Tongue (tissue), 1 donor: ENCODE measurements at regions not wholly inside any gene's neighbourhood (a gene's known extent, or its start where the extent isn't known, plus 50 kb on each side); places are given as distances from the start of the nearest gene placed in this dataset.

Source experiments
- DNase-seq: peaks from one replicate; pipeline ENCODE4 v3.0.0-alpha.2; 2015

DNA sequence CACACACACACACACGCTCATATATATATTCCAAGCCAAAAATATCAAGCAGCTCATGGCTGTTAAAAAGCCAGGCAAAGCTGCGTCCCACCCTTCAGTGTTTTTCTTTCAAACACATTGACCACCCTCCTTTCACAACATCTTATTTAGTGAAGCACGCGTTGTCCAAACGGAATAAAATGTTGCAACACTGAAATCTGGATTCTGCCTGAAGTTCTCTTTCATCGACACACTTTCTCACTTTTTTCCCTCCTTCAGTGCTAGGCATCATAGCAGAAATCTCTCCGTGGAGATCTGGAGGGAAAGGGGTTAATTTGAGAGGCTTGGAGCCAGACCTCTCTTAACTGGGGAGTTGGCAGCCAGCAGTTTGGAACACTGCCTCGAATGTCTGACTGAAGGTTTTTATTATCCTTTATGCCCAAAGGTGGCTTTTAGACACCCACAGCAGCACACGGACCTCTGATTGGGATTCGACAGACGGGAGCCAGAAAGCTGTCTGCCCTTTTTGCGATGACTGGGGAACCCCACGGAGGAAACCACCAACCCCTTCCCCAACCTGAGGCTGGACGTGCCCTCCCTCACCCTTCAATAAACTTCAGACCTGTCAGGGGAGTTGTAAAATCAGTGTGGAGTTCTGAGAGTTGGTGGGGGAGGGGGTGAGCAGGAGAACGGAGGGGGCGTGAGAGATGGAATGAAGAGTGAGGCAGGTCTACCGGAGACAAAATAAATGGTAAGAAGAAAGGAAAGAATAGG lies 833.6 kb upstream of the SOX9 start:
- DNase-seq = peak; percentile 53

- no peak for DNase-seq
Observed at GRCh38 chr17:71292006-71292405, 828.8 kb upstream of the SOX9 start.

DNA sequence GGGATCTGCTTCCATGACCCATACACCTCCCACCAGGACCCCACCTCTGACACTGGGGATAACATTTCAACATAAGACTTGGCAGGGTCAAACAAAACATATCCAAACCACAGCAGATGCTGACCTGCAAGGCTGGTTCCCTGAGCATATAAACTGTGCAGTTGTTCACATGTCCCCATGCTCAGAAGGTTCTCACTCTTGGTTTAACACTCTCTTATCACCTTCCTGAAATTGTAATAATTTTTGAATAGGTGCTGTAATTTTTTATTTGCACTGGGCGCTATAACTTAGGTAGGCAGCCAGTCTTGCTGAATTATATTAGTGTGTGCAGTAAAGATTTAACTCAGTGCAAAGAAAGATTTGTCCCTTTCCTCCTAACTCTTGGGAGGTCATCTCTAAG lies 824.8 kb upstream of the SOX9 start:
- DNase-seq = no peak

GRCh38 chr17:71301063-71301462 lies 819.8 kb upstream of the SOX9 start:
- DNase-seq = no peak

- DNase-seq = no peak
Observed at GRCh38 chr17:71302721-71303549, 817.9 kb upstream of the SOX9 start.

- DNase-seq = no peak
Observed at GRCh38 chr17:71304498-71305158, 816.2 kb upstream of the SOX9 start.

- DNase-seq = no peak
Observed at GRCh38 chr17:71313866-71314265, 807.0 kb upstream of the SOX9 start.

GRCh38 chr17:71315568-71315967 lies 805.3 kb upstream of the SOX9 start:
- DNase-seq = no peak

DNA sequence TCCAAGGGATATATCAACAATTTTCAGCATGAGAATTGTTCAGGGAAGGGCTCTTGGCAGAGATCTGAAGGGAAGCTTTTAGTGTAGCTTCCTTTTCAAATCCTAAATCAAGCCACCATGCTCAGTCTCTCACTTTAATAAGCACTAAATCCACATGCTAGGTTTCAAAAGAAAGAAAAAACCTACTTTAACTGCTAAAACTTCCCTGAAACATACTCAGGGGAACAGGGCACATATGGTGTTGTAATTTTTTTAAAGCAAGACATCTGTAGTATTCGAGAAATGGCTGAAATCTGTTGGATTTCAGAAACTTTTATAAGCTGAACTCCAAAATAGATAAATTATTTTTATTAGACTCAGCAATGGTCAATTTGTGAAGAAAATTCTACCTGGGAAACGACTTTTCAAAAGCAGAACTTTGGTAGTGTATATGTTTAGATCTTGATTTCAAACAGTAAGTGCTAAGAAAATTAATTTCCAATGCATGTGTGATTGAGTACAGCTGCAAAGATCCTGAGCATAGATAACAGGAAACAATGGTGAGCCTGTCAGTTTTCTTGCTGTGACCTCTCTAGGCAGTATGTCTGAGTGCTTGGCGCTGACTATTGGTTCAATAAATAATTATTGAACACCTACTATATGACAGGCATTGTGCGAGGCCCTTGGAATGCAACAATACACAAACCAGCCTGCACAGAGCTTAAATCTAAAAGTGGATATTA lies 804.5 kb upstream of the SOX9 start:
- no peak for DNase-seq

DNA sequence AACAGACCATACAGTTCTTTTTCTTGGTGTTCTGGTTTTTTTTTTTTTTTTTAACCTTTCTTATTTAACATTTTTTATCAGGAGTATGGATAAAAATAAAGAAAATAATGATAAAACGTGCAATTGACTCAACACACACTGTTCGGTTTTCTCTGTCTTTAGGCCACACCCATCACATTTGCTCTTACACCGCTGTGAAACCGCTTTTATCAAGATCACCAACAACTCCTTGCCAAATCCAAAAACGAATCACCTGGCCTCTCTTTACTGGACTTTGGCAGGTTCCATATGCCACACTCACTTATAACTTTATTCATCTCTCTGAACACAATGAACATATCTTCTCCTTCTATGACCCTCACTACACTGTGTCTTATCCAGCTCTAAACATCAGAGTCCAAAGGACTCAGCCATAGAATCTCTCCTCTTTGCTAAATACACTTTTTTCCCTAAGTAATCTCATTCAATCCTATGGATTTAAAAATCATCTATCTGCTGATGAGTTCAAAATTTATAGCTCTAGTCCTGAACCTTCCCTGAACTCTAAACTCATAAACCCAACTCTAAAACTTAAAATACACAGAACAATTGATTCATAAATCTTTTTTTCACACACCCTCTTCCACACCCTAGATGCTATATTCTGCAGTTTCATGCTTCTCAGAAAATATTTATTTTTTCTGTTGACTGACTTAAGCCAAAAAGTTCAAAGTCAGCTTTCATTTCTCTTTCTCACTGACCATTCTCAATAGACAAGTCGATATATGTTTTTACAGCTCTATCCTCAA lies 800.6 kb upstream of the SOX9 start:
- no peak for DNase-seq

- no peak for DNase-seq
Observed at GRCh38 chr17:71325117-71325516, 795.7 kb upstream of the SOX9 start.

GRCh38 chr17:71325886-71326285 lies 794.9 kb upstream of the SOX9 start:
- no peak for DNase-seq

- no peak for DNase-seq
Observed at GRCh38 chr17:71327376-71328059, 793.3 kb upstream of the SOX9 start.

DNA sequence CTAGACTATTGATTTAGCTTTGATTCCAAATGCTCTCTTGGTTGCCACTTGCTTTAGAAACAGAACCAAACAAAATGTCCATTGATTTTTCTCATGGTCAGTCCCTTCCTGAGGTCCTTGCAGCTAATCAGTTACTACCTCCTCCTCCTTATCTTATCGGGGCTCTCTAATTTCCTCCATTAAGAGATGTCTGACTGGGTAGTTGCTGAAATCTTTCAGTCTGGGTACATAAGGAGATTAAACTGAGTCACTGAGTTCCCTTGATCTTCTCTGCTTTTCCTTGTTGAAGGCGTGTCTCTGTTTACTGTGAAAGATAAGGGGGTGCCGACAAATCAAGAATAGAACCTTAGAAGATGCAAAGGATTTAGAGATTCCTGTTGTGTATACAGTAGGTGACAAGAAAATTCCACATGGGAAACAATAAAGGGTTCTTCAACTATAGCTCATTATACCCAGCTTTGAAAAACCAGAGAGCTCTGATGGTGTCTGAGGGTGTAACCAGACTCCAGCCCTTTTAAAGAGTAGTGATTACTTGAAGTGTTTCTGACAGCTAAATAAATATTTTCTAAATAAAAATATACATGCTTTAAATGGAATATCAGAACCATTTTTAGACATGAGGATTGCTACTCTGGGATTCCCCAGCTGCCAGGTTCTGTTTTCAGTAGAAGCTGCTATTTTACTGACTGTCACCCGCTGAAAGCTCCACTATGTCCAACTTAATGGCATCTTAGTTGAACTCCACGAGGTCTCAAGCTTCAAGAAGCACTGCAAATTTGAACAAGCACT lies 791.3 kb upstream of the SOX9 start:
- DNase-seq = no peak

DNA sequence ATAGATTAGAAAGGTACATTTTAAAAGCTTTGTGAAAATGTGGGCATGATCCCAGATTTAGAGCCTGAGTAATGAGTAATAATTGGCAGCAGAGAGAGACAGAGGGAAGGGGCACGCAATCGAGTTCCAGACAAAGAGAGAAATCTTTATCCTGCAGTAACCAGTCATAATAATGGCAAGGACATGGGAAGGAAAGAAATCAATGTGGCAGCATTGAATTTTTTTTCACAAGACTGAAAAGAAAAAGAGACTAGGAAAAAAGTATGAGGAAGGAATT lies 790.8 kb upstream of the SOX9 start:
- no peak for DNase-seq

- no peak for DNase-seq
Observed at GRCh38 chr17:71331754-71332325, 789.0 kb upstream of the SOX9 start.

DNA sequence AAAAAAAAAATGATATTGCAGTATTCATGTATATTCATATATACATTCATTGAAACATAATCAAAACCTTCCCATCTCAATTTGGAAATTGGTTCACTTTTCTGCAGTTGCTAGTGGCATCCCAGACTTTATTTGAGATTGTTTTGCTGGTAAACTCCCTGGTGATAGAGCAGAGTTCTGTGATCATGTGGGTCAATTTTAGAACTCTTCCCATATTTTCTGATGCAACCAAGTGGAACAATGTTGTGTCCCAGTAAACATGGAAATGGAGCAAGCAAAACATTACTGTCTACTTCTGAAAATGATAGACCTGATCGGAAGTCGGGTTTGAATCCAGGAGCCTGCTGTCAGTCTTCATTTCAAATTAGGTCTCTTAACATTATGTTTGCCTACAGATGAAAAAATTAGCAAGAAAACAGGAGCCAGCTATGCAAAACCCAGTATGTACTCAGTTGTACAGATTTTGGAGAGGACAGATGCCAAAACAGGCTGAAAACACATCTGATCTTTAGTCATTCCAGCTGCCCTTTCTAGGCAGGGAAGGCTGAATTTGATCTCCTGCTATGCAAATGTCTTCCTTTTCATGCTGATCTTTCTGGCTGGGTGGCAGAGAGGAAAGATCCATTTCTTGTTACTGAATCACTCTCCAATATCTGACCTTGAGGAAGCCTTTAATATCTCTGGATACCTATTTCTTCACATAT lies 786.6 kb upstream of the SOX9 start:
- peak; percentile 55 for DNase-seq

GRCh38 chr17:71335212-71335611 lies 785.6 kb upstream of the SOX9 start:
- DNase-seq = no peak

DNA sequence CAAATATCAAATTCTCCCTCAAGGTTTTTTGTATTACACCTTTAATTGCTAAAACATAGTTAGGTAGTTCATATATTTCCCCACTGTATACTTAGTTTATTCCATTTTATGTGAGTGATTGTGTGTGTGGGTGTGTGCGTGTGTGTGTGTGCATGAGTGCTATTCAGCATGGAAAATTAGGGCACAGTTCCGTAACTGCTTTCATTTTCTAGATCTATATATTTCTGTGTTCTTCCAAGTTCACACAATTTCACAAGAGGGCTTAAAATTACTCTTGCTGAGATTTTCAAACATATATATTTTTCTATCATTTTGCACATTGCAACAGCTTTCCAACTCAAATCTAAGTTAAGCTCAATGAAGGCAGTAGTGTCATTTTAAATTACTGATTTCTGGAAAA lies 782.9 kb upstream of the SOX9 start:
- no peak for DNase-seq
